WTC11 (cell line): ENCODE measurements at regions not wholly inside any gene's neighbourhood (a gene's known extent, or its start where the extent isn't known, plus 50 kb on each side); places are given as distances from the start of the nearest gene placed in this dataset.

Source experiments
- ATAC-seq: fragments of 200-7000 bp; cut with Tn5 transposase; 2 replicates; pipeline ENCODE4 v1.10.0; 2021; ENCODE audit warnings: mild to moderate bottlenecking, moderate library complexity
- CTCF ChIA-PET: fragments of 300-600 bp; sonication (Branson Sonifier 250); formaldehyde crosslinking; loops from one replicate; lab custom pipeline; 2021; ENCODE audit warnings: antibody characterized with exemption; lab: Charles Lee
- POLR2A ChIA-PET: fragments of 350-600 bp; sonication (Branson Sonifier 250); formaldehyde crosslinking; loops from one replicate; lab custom pipeline; 2021; ENCODE audit warnings: antibody characterized with exemption; lab: Charles Lee
- DNase-seq: peaks from one replicate; pipeline ENCODE4 v3.0.0; 2021; ENCODE audit warnings: low spot score
- H3K27ac Mint-ChIP-seq: 2 replicates; pipeline ENCODE4 v1.8.0; 2021; ENCODE audit warnings: mixed read lengths
- H3K27me3 Mint-ChIP-seq: 2 replicates; pipeline ENCODE4 v1.8.0; 2021; ENCODE audit warnings: low read depth, mild to moderate bottlenecking, moderate library complexity, mixed read lengths
- H3K36me3 Mint-ChIP-seq: 2 replicates; pipeline ENCODE4 v1.8.0; 2021; ENCODE audit warnings: mixed read lengths
- H3K4me1 Mint-ChIP-seq: 2 replicates; pipeline ENCODE4 v1.8.0; 2022; ENCODE audit warnings: mixed read lengths
- H3K4me3 Mint-ChIP-seq: 2 replicates; pipeline ENCODE4 v1.8.0; 2021; ENCODE audit warnings: mild to moderate bottlenecking, moderate library complexity, mixed read lengths
- H3K9me3 Mint-ChIP-seq: 2 replicates; pipeline ENCODE4 v1.8.0; 2021; ENCODE audit warnings: mixed read lengths
- AR ChIP-seq: fragments of 250-450 bp; sonication (Bioruptor Pico); IDR thresholded peaks from 2 replicates; pipeline ENCODE4 v1.9.0; 2021; ENCODE audit warnings: mild to moderate bottlenecking
- ARID4B ChIP-seq: sonication (generic); formaldehyde crosslinking; IDR thresholded peaks from 2 replicates; pipeline ENCODE4 v1.8.0; 2023; ENCODE audit warnings: missing genetic modification reagents, mild to moderate bottlenecking, borderline replicate concordance
- ATF6 ChIP-seq: sonication (generic); formaldehyde crosslinking; IDR thresholded peaks from 2 replicates; pipeline ENCODE4 v1.8.1; 2023; ENCODE audit warnings: mild to moderate bottlenecking, missing genetic modification reagents
- CBFB ChIP-seq: sonication (generic); formaldehyde crosslinking; IDR thresholded peaks from 2 replicates; pipeline ENCODE4 v1.8.1; 2022; ENCODE audit warnings: mild to moderate bottlenecking, low read depth, missing genetic modification reagents
- E2F1 ChIP-seq: sonication (generic); formaldehyde crosslinking; IDR thresholded peaks from 2 replicates; pipeline ENCODE4 v1.8.0; 2022; ENCODE audit warnings: mild to moderate bottlenecking, missing genetic modification reagents
- E2F4 ChIP-seq: sonication (generic); formaldehyde crosslinking; IDR thresholded peaks from 2 replicates; pipeline ENCODE4 v1.8.1; 2022; ENCODE audit warnings: low read depth, mild to moderate bottlenecking, moderate library complexity, missing genetic modification reagents, borderline replicate concordance
- E2F5 ChIP-seq: sonication (generic); formaldehyde crosslinking; IDR thresholded peaks from 2 replicates; pipeline ENCODE4 v1.8.1; 2022; ENCODE audit warnings: mild to moderate bottlenecking, moderate library complexity, missing genetic modification reagents
- ESRRA ChIP-seq: sonication (generic); formaldehyde crosslinking; IDR thresholded peaks from 2 replicates; pipeline ENCODE4 v1.8.1; 2022; ENCODE audit warnings: mild to moderate bottlenecking, missing genetic modification reagents, borderline replicate concordance
- FOXP1 ChIP-seq: sonication (generic); formaldehyde crosslinking; IDR thresholded peaks from 2 replicates; pipeline ENCODE4 v1.8.0; 2022; ENCODE audit warnings: missing genetic modification reagents, mild to moderate bottlenecking, moderate library complexity, borderline replicate concordance
- JUN ChIP-seq: sonication (generic); formaldehyde crosslinking; IDR thresholded peaks from 2 replicates; pipeline ENCODE4 v1.8.0; 2023; ENCODE audit warnings: mild to moderate bottlenecking, missing genetic modification reagents
- MLX ChIP-seq: sonication (generic); formaldehyde crosslinking; IDR thresholded peaks from 2 replicates; pipeline ENCODE4 v1.8.1; 2023; ENCODE audit warnings: mild to moderate bottlenecking, missing genetic modification reagents, moderate library complexity
- SOX15 ChIP-seq: fragments of 250-450 bp; sonication (Bioruptor Pico); IDR thresholded peaks from 2 replicates; pipeline ENCODE4 v1.9.0; 2021; ENCODE audit warnings: mild to moderate bottlenecking
- TEAD1 ChIP-seq: sonication (generic); formaldehyde crosslinking; IDR thresholded peaks from 2 replicates; pipeline ENCODE4 v1.8.0; 2022; ENCODE audit warnings: mild to moderate bottlenecking, missing genetic modification reagents
- ZMAT4 ChIP-seq: fragments of 250-450 bp; sonication (Bioruptor Pico); IDR thresholded peaks from 2 replicates; pipeline ENCODE4 v1.9.0; 2021; ENCODE audit warnings: mild to moderate bottlenecking
- ZNF317 ChIP-seq: sonication (generic); formaldehyde crosslinking; IDR thresholded peaks from 2 replicates; pipeline ENCODE4 v1.8.1; 2023; ENCODE audit warnings: low read depth, mild to moderate bottlenecking, moderate library complexity, missing genetic modification reagents, borderline replicate concordance
- ZNF423 ChIP-seq: fragments of 250-450 bp; sonication (Bioruptor Pico); IDR thresholded peaks from 2 replicates; pipeline ENCODE4 v2.1.2; 2022; ENCODE audit warnings: mild to moderate bottlenecking, moderate library complexity
- ZSCAN18 ChIP-seq: fragments of 250-450 bp; sonication (Bioruptor Pico); IDR thresholded peaks from 2 replicates; pipeline ENCODE4 v2.1.2; 2022; ENCODE audit warnings: mild to moderate bottlenecking, moderate library complexity

- TF ChIP-seq E2F1 (CRISPR knock-in tag) = no peak
- no peak for TF ChIP-seq ZMAT4
- TF ChIP-seq, all 79 proteins: peak for 0
Measured at GRCh38 chr1:218712677-218713076, 367.5 kb downstream of the TGFB2 start (continued).

GRCh38 chr1:218715961-218716669 is 371.0 kb downstream of the TGFB2 start:
- Mint-ChIP-seq H3K36me3 (peaks cover 4% of the 10 kb centered on the region), H3K4me3 (no peak overlapping the region), H3K27ac (no peak overlapping the region), H3K27me3 (no peaks in the 10 kb centered on the region), H3K4me1 (no peaks in the 10 kb centered on the region), H3K9me3 (peaks cover 17% of the 10 kb centered on the region)
- ChIA-PET POLR2A (no interaction called here), CTCF (no interaction called here)
- DNase-seq (no peak), ATAC-seq (no peak)
- TF ChIP-seq MLX (CRISPR knock-in tag) (no peak), AR (no peak), ARID4B (CRISPR knock-in tag) (no peak), E2F5 (CRISPR knock-in tag) (no peak), E2F4 (CRISPR knock-in tag) (no peak), CBFB (CRISPR knock-in tag) (no peak), ZNF423 (CRISPR knock-in tag) (no peak), ZSCAN18 (no peak), ATF6 (no peak), ZNF317 (CRISPR knock-in tag) (no peak), ESRRA (CRISPR knock-in tag) (no peak), FOXP1 (CRISPR knock-in tag) (no peak), TEAD1 (CRISPR knock-in tag) (no peak), JUN (CRISPR knock-in tag) (no peak), SOX15 (CRISPR knock-in tag) (no peak)
